ENCODE measurements at regions not wholly inside any gene's neighbourhood (a gene's known extent, or its start where the extent isn't known, plus 50 kb on each side); places are given as distances from the start of the nearest gene placed in this dataset.

GRCh38 chr11:15621565-15621964, 506.8 kb downstream of the INSC start:
- TF ChIP-seq POLR2A (IDR thresholded peaks at IDR 0.05) (no peak), CTCF (IDR thresholded peaks at IDR 0.05) (no peak)

Measured in uterus (tissue), 2 donors.